DMS53 treated with DMSO at 0.1 percent for 48 hours (cell line): ENCODE measurements at regions not wholly inside any gene's neighbourhood (a gene's known extent, or its start where the extent isn't known, plus 50 kb on each side); places are given as distances from the start of the nearest gene placed in this dataset.

Experiments used
- DNase-seq: peaks from one replicate; lab custom pipeline; 2025; ENCODE audit not compliant: unreplicated experiment; lab: John Stamatoyannopoulos, UW

DNA sequence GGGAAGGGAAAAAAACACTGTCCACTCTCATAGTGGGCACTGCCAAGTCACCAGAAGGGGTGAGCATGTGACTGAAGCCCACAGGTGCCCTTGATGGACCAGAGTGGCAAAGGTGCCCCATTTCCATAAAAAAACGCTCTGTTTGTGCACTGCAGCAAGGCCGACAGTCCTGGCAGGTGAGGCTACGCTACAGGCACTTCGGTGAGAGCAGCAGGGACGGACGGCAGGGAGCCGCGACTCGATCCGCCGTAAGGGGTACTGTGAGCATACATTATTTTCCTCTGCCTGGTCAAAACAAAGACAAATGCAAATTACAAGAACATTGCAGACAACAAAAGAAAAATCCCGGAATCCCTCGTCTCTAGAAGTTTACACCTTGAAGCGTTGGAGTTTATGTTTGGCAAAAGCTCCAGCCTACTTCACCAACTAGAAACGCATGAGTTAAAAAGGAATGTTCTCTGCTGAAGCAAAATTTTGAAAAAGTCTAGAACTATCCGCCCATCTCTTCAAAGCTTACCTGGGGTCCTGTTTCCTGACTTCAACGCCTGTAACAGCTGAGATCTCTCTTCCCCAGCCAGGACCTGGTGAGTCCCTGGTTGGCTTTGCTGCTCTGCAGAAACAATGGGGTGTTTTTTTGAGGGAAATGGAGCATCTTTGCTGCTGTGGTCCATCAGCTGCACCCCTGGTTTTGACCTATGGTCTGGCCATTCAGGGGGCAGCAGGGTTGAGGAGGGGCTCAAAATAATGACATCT lies 52.9 kb upstream of the RFLNA start:
- DNase-seq: no peak

DNA sequence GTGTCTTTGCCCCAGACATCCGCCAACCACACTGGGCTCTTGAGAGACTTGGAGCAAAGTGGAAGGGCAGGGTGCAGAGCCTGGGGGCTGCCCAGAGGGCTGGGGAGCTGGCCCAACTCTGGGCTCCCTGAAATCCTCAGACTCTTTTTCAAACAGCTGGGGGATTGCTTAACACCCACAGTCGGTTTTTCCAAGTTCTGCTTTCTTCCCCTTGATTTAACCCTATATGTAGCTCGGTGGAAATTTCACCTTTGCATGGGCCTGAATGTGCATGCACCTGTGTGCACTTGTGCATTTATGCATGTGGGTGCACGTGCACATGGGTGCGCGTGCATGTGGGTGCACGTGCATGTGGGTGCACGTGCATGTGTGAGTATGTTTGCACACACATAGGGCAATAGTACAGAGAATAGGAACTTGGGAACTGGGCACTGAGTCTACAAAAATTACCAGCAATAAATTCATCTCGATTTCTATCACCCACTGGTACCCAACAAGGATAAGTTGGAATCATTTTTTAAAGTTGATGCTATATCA lies 52.3 kb upstream of the RFLNA start:
- DNase-seq: no peak

DNA sequence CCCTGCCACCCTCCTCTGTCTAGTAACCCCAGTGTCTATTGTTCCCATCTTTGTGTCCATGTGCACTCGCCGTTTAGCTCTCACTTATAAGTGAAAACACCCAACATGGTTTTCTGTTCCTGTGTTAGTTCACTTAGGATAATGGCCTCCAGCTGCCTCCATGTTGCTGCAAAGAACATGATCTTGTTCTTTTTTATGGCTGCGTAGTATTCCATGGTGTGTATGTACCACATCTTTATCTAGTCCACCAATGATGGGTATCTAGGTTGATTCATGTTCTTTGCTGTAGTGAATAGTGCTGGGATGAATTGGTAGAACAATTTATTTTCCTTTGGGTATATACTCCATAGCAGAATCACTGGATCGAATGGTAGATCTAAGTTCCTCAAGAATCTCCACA lies 51.0 kb upstream of the RFLNA start:
- DNase-seq: no peak
